GM12892 (cell line): ENCODE measurements at regions not wholly inside any gene's neighbourhood (a gene's known extent, or its start where the extent isn't known, plus 50 kb on each side); places are given as distances from the start of the nearest gene placed in this dataset.
"Not testable (repeated sequence)": the region's sequence is repeated elsewhere in the genome, so short reads cannot be mapped to it uniquely, and the experiment has no call there.

Experiments
- DNase-seq: peaks from one replicate; pipeline ENCODE4 v3.0.0; 2011; ENCODE audit not compliant: insufficient read length
- FAIRE-seq: peaks from 2 replicates; lab custom pipeline; 2011; peaks lifted over from hg19 to GRCh38; lab: Jason Lieb, UNC
- POLR2A ChIP-seq: IDR thresholded peaks from 2 replicates; pipeline ENCODE4 v1.6.1; 2011; ENCODE audit warnings: low read depth, low read length, control low read depth
- POLR2AphosphoS5 ChIP-seq: IDR thresholded peaks from 2 replicates; pipeline ENCODE4 v1.6.1; 2011; ENCODE audit warnings: low read depth, low read length, control low read depth
- TAF1 ChIP-seq: IDR thresholded peaks from 2 replicates; pipeline ENCODE4 v1.6.1; 2011; ENCODE audit warnings: low read depth, mild to moderate bottlenecking, control low read depth, low read length, borderline replicate concordance

- DNase-seq (no peak), FAIRE-seq (no peak)
- TF ChIP-seq TAF1 = no peak
- TF ChIP-seq POLR2A = no peak
- TF ChIP-seq POLR2AphosphoS5 = no peak
These were observed 78.2 kb upstream of the RALGPS2 start for GRCh38 chr1:178646821-178647220.

GRCh38 chr1:178648151-178648550 is 76.9 kb upstream of the RALGPS2 start:
- no peak for FAIRE-seq
- no peak for DNase-seq
- TF ChIP-seq POLR2AphosphoS5 = no peak
- TF ChIP-seq TAF1 = no peak
- TF ChIP-seq POLR2A = no peak

- TF ChIP-seq POLR2A (no peak), POLR2AphosphoS5 (no peak), TAF1 (no peak)
- no peak for FAIRE-seq
- no peak for DNase-seq
These were observed 75.3 kb upstream of the RALGPS2 start for GRCh38 chr1:178649582-178650350.

GRCh38 chr1:178650934-178651511 is 74.0 kb upstream of the RALGPS2 start:
- no peak for TF ChIP-seq TAF1
- no peak for TF ChIP-seq POLR2A
- TF ChIP-seq POLR2AphosphoS5 = no peak
- DNase-seq = no peak
- no peak for FAIRE-seq

GRCh38 chr1:178651742-178652141 is 73.3 kb upstream of the RALGPS2 start:
- DNase-seq = no peak
- TF ChIP-seq POLR2AphosphoS5 = no peak
- TF ChIP-seq TAF1 = no peak
- no peak for TF ChIP-seq POLR2A
- FAIRE-seq = no peak

GRCh38 chr1:178652506-178653490 is 72.2 kb upstream of the RALGPS2 start:
- DNase-seq (no peak), FAIRE-seq (no peak)
- no peak for TF ChIP-seq POLR2A
- TF ChIP-seq TAF1 = no peak
- no peak for TF ChIP-seq POLR2AphosphoS5

- FAIRE-seq = peak; percentile 38
- TF ChIP-seq TAF1 (no peak), POLR2AphosphoS5 (no peak)
- peak; percentile 23 for DNase-seq
These were observed 65.2 kb upstream of the RALGPS2 start for GRCh38 chr1:178659789-178660208.

GRCh38 chr1:178660461-178660860 is 64.6 kb upstream of the RALGPS2 start:
- FAIRE-seq = no peak
- no peak for DNase-seq
- no peak for TF ChIP-seq TAF1
- TF ChIP-seq POLR2A = no peak
- TF ChIP-seq POLR2AphosphoS5 = no peak

GRCh38 chr1:178664278-178664677 is 60.8 kb upstream of the RALGPS2 start:
- peak; percentile 27 for DNase-seq
- peak; percentile 88 for FAIRE-seq
- TF ChIP-seq POLR2AphosphoS5 (no peak), POLR2A (no peak), TAF1 (no peak)

GRCh38 chr1:178665579-178665978 is 59.5 kb upstream of the RALGPS2 start:
- TF ChIP-seq POLR2AphosphoS5 = no peak
- no peak for TF ChIP-seq POLR2A
- no peak for TF ChIP-seq TAF1
- FAIRE-seq (no peak), DNase-seq (no peak)

GRCh38 chr1:178666891-178667290 is 58.2 kb upstream of the RALGPS2 start:
- FAIRE-seq, DNase-seq: not testable (repeated sequence)
